Fibroblast of the aortic adventitia (primary cell): ENCODE measurements at regions not wholly inside any gene's neighbourhood (a gene's known extent, or its start where the extent isn't known, plus 50 kb on each side); places are given as distances from the start of the nearest gene placed in this dataset.

ENCODE experiments used
- DNase-seq: peaks from one replicate; pipeline ENCODE4 v3.0.0-alpha.2; 2010; ENCODE audit warnings: low read depth
- H3K4me3 ChIP-seq: 2 replicates; pipeline ENCODE4 v1.5.1; 2011; ENCODE audit warnings: low read depth, mild to moderate bottlenecking, control low read depth, low read length, moderate library complexity
- CTCF ChIP-seq: IDR thresholded peaks from 2 replicates; pipeline ENCODE4 v1.5.1; 2011; ENCODE audit warnings: mild to moderate bottlenecking, low read length, control low read depth, inconsistent platforms; ENCODE audit not compliant: insufficient read depth

- DNase-seq = no peak
- no peak overlapping the region for H3K4me3 ChIP-seq
- TF ChIP-seq CTCF = no peak
Observed at GRCh38 chr2:145829931-145830330, 1310.0 kb upstream of the ZEB2 start.

- H3K4me3 ChIP-seq = no peak overlapping the region
- DNase-seq = no peak
- no peak for TF ChIP-seq CTCF
Observed at GRCh38 chr2:145827235-145827634, 1307.3 kb upstream of the ZEB2 start.

GRCh38 chr2:145824384-145824783 lies 1304.5 kb upstream of the ZEB2 start:
- no peak for TF ChIP-seq CTCF
- no peak for DNase-seq

GRCh38 chr2:145822892-145823534 lies 1303.1 kb upstream of the ZEB2 start:
- H3K4me3 ChIP-seq = no peak overlapping the region
- TF ChIP-seq CTCF = no peak
- no peak for DNase-seq

More at GRCh38 chr2:145824384-145824783, 1304.5 kb upstream of the ZEB2 start:
- no peak overlapping the region for H3K4me3 ChIP-seq

GRCh38 chr2:145820651-145821050 lies 1300.7 kb upstream of the ZEB2 start:
- no peak for DNase-seq
- TF ChIP-seq CTCF = no peak
- no peak overlapping the region for H3K4me3 ChIP-seq

GRCh38 chr2:145818890-145819504 lies 1299.1 kb upstream of the ZEB2 start:
- no peak overlapping the region for H3K4me3 ChIP-seq
- DNase-seq = no peak
- no peak for TF ChIP-seq CTCF
